Vagina (tissue), 2 donors: ENCODE measurements at regions not wholly inside any gene's neighbourhood (a gene's known extent, or its start where the extent isn't known, plus 50 kb on each side); places are given as distances from the start of the nearest gene placed in this dataset.

Experiments used
- CTCF ChIP-seq, 3 experiments: fragments of 450-650 bp in 2 of 3; fragments of 200-600 bp in 1 of 3; sonication (generic) in 1 of 3; IDR thresholded peaks; one replicate each; pipeline ENCODE4 v1.5.1; 2017 to 2019; ENCODE audit warnings: antibody characterized with exemption in 3 of 3, mild to moderate bottlenecking in 2 of 3, moderate library complexity in 2 of 3
- POLR2A ChIP-seq, 2 donors: fragments of 450-650 bp; IDR thresholded peaks; one replicate each; pipeline ENCODE4 v1.6.1; 2017; ENCODE audit warnings: antibody characterized with exemption in 2 of 2, mild to moderate bottlenecking in 2 of 2, moderate library complexity in 2 of 2

- TF ChIP-seq CTCF (IDR thresholded peaks at IDR 0.05) (no peak), POLR2A (IDR thresholded peaks at IDR 0.05) (no peak)
Measured at GRCh38 chr14:104361101-104361591, 218.4 kb upstream of the C14orf180 start.
